ENCODE measurements at regions not wholly inside any gene's neighbourhood (a gene's known extent, or its start where the extent isn't known, plus 50 kb on each side); places are given as distances from the start of the nearest gene placed in this dataset.
"Not testable (repeated sequence)": the region's sequence is repeated elsewhere in the genome, so short reads cannot be mapped to it uniquely, and the experiment has no call there.

- Histone ChIP-seq H3K27ac (ENCODE audit: low read length) (no peak overlapping the region), H3K9me3 (ENCODE audit: insufficient read depth, low read length, severe bottlenecking) (no peaks in the 10 kb centered on the region), H3K36me3 (ENCODE audit: insufficient read depth, low read length) (no peaks in the 10 kb centered on the region), H3K4me1 (ENCODE audit: insufficient read depth, low read length) (no peaks in the 10 kb centered on the region), H3K27me3 (ENCODE audit: insufficient read depth, low read length, poor library complexity) (no peaks in the 10 kb centered on the region), H3K4me2 (ENCODE audit: insufficient read depth, low read length) (no peak overlapping the region), H3K4me3 (ENCODE audit: low read depth in 1 of 2, low read length in 2 of 2) (no peak overlapping the region), H3K79me2 (ENCODE audit: insufficient read depth, low read length) (no peaks in the 10 kb centered on the region), H4K20me1 (ENCODE audit: insufficient read depth, low read length) (no peaks in the 10 kb centered on the region), H2AFZ (ENCODE audit: low read depth, low read length) (no peak overlapping the region), H3K9ac (ENCODE audit: low read depth, low read length) (no peak overlapping the region)
- no peak for ATAC-seq (ENCODE audit: insufficient read depth, low read depth)
- TF ChIP-seq EZH2 (IDR thresholded peaks at IDR 0.05; ENCODE audit: borderline replicate concordance, low read depth, low read length, severe bottlenecking) (no peak), CTCF (IDR thresholded peaks at IDR 0.05; ENCODE audit: borderline replicate concordance, extremely low read depth, low read length, poor library complexity, severe bottlenecking) (no peak)
- DNase-seq, result no peak
Observed at GRCh38 chr3:21919383-21919782, 168.4 kb upstream of the ZNF385D start.

GRCh38 chr3:21920421-21920861, 169.4 kb upstream of the ZNF385D start:
- H3K27ac ChIP-seq (ENCODE audit: low read length), result no peak overlapping the region
- H2AFZ ChIP-seq (ENCODE audit: low read depth, low read length), result no peak overlapping the region
- no peaks in the 10 kb centered on the region for H3K36me3 ChIP-seq (ENCODE audit: insufficient read depth, low read length)
- no peak overlapping the region for H3K4me3 ChIP-seq (ENCODE audit: low read depth in 1 of 2, low read length in 2 of 2)
- H3K4me1 ChIP-seq (ENCODE audit: insufficient read depth, low read length), result no peaks in the 10 kb centered on the region
- DNase-seq (no peak), ATAC-seq (ENCODE audit: insufficient read depth, low read depth) (no peak)
- H3K9ac ChIP-seq (ENCODE audit: low read depth, low read length), result no peak overlapping the region
- H3K9me3 ChIP-seq (ENCODE audit: insufficient read depth, low read length, severe bottlenecking), result no peaks in the 10 kb centered on the region
- no peak overlapping the region for H3K4me2 ChIP-seq (ENCODE audit: insufficient read depth, low read length)
- TF ChIP-seq EZH2 (IDR thresholded peaks at IDR 0.05; ENCODE audit: borderline replicate concordance, low read depth, low read length, severe bottlenecking) (no peak), CTCF (IDR thresholded peaks at IDR 0.05; ENCODE audit: borderline replicate concordance, extremely low read depth, low read length, poor library complexity, severe bottlenecking) (no peak)
- H4K20me1 ChIP-seq (ENCODE audit: insufficient read depth, low read length), result no peaks in the 10 kb centered on the region
- H3K79me2 ChIP-seq (ENCODE audit: insufficient read depth, low read length), result no peaks in the 10 kb centered on the region
- no peaks in the 10 kb centered on the region for H3K27me3 ChIP-seq (ENCODE audit: insufficient read depth, low read length, poor library complexity)

GRCh38 chr3:21923156-21923555, 172.1 kb upstream of the ZNF385D start:
- not testable (repeated sequence) for H3K4me2 ChIP-seq (ENCODE audit: insufficient read depth, low read length); H3K27me3 ChIP-seq (ENCODE audit: insufficient read depth, low read length, poor library complexity); H3K9ac ChIP-seq (ENCODE audit: low read depth, low read length); H4K20me1 ChIP-seq (ENCODE audit: insufficient read depth, low read length); ATAC-seq (ENCODE audit: insufficient read depth, low read depth); H3K27ac ChIP-seq (ENCODE audit: low read length); H3K36me3 ChIP-seq (ENCODE audit: insufficient read depth, low read length); H3K9me3 ChIP-seq (ENCODE audit: insufficient read depth, low read length, severe bottlenecking); DNase-seq; H2AFZ ChIP-seq (ENCODE audit: low read depth, low read length); H3K4me1 ChIP-seq (ENCODE audit: insufficient read depth, low read length); H3K79me2 ChIP-seq (ENCODE audit: insufficient read depth, low read length); H3K4me3 ChIP-seq (ENCODE audit: low read depth in 1 of 2, low read length in 2 of 2)

- H3K27ac ChIP-seq (ENCODE audit: low read length), result no peak overlapping the region
- no peaks in the 10 kb centered on the region for H4K20me1 ChIP-seq (ENCODE audit: insufficient read depth, low read length)
- no peaks in the 10 kb centered on the region for H3K27me3 ChIP-seq (ENCODE audit: insufficient read depth, low read length, poor library complexity)
- H2AFZ ChIP-seq (ENCODE audit: low read depth, low read length), result no peak overlapping the region
- H3K79me2 ChIP-seq (ENCODE audit: insufficient read depth, low read length), result no peaks in the 10 kb centered on the region
- H3K36me3 ChIP-seq (ENCODE audit: insufficient read depth, low read length), result no peaks in the 10 kb centered on the region
- ATAC-seq (ENCODE audit: insufficient read depth, low read depth) (no peak), DNase-seq (no peak)
- no peak overlapping the region for H3K4me3 ChIP-seq (ENCODE audit: low read depth in 1 of 2, low read length in 2 of 2)
- no peaks in the 10 kb centered on the region for H3K9me3 ChIP-seq (ENCODE audit: insufficient read depth, low read length, severe bottlenecking)
- no peak overlapping the region for H3K9ac ChIP-seq (ENCODE audit: low read depth, low read length)
- H3K4me2 ChIP-seq (ENCODE audit: insufficient read depth, low read length), result no peak overlapping the region
- no peaks in the 10 kb centered on the region for H3K4me1 ChIP-seq (ENCODE audit: insufficient read depth, low read length)
- TF ChIP-seq EZH2 (IDR thresholded peaks at IDR 0.05; ENCODE audit: borderline replicate concordance, low read depth, low read length, severe bottlenecking) (no peak), CTCF (IDR thresholded peaks at IDR 0.05; ENCODE audit: borderline replicate concordance, extremely low read depth, low read length, poor library complexity, severe bottlenecking) (no peak)
Observed at GRCh38 chr3:21927261-21927660, 176.3 kb upstream of the ZNF385D start.

All from DND-41 (cell line).